H9 (cell line): ENCODE measurements at regions not wholly inside any gene's neighbourhood (a gene's known extent, or its start where the extent isn't known, plus 50 kb on each side); places are given as distances from the start of the nearest gene placed in this dataset.

Source experiments
- DNase-seq: peaks from one replicate; pipeline ENCODE4 v3.0.0-alpha.2; 2017
- H2AFZ ChIP-seq: one replicate; pipeline ENCODE4 v1.6.1; 2013; ENCODE audit warnings: mild to moderate bottlenecking, low read length, control low read depth, moderate library complexity
- H2AK5ac ChIP-seq: 2 replicates; pipeline ENCODE4 v1.6.1; 2013; ENCODE audit warnings: low read length, control low read depth, mixed read lengths; ENCODE audit not compliant: insufficient read length
- H2BK120ac ChIP-seq: one replicate; pipeline ENCODE4 v1.6.1; 2013; ENCODE audit warnings: low read depth, mild to moderate bottlenecking, low read length, control low read depth, inconsistent platforms; ENCODE audit not compliant: poor library complexity, severe bottlenecking
- H2BK12ac ChIP-seq: 2 replicates; pipeline ENCODE4 v1.6.1; 2013; ENCODE audit warnings: low read length, control low read depth, mixed read lengths, low read depth; ENCODE audit not compliant: insufficient read length
- H2BK15ac ChIP-seq: 2 replicates; pipeline ENCODE4 v1.6.1; 2013; ENCODE audit warnings: low read depth, low read length, control low read depth
- H2BK20ac ChIP-seq: one replicate; pipeline ENCODE4 v1.6.1; 2013; ENCODE audit warnings: low read depth, mild to moderate bottlenecking, low read length, control low read depth, inconsistent platforms; ENCODE audit not compliant: poor library complexity, severe bottlenecking
- H2BK5ac ChIP-seq: 2 replicates; pipeline ENCODE4 v1.6.1; 2013; ENCODE audit warnings: low read length, control low read depth, mixed read lengths; ENCODE audit not compliant: insufficient read length
- H3K14ac ChIP-seq: 2 replicates; pipeline ENCODE4 v1.6.1; 2013; ENCODE audit warnings: low read length, control low read depth; ENCODE audit not compliant: insufficient read depth
- H3K18ac ChIP-seq: 2 replicates; pipeline ENCODE4 v1.6.1; 2013; ENCODE audit warnings: low read depth, mild to moderate bottlenecking, mixed read lengths, low read length, control low read depth; ENCODE audit not compliant: insufficient read length
- H3K23ac ChIP-seq: 2 replicates; pipeline ENCODE4 v1.6.1; 2013; ENCODE audit warnings: low read length, control low read depth, mixed read lengths, low read depth; ENCODE audit not compliant: insufficient read length
- H3K23me2 ChIP-seq: 2 replicates; pipeline ENCODE4 v1.6.1; 2013; ENCODE audit warnings: low read depth, mild to moderate bottlenecking, mixed read lengths, low read length, control low read depth; ENCODE audit not compliant: insufficient read length, poor library complexity, severe bottlenecking
- H3K27ac ChIP-seq: 2 replicates; pipeline ENCODE4 v1.5.1; 2013; ENCODE audit warnings: low read length, control low read depth, mixed read lengths, low read depth; ENCODE audit not compliant: insufficient read length
- H3K27me3 ChIP-seq: 2 replicates; pipeline ENCODE4 v1.6.1; 2013; ENCODE audit warnings: low read length, control low read depth, inconsistent platforms; ENCODE audit not compliant: insufficient read depth
- H3K4ac ChIP-seq: 2 replicates; pipeline ENCODE4 v1.6.1; 2013; ENCODE audit warnings: low read depth, mild to moderate bottlenecking, control low read depth, inconsistent platforms, low read length, moderate library complexity
- H3K4me1 ChIP-seq: 2 replicates; pipeline ENCODE4 v1.6.1; 2013; ENCODE audit warnings: low read length, control low read depth, inconsistent platforms; ENCODE audit not compliant: insufficient read depth
- H3K4me2 ChIP-seq: 2 replicates; pipeline ENCODE4 v1.6.1; 2013; ENCODE audit warnings: low read length, control low read depth, mixed read lengths; ENCODE audit not compliant: insufficient read length, insufficient read depth
- H3K56ac ChIP-seq: 2 replicates; pipeline ENCODE4 v1.6.1; 2013; ENCODE audit warnings: low read depth, mild to moderate bottlenecking, mixed read lengths, low read length, control low read depth; ENCODE audit not compliant: insufficient read length
- H3K79me1 ChIP-seq: 2 replicates; pipeline ENCODE4 v1.6.1; 2013; ENCODE audit warnings: low read depth, mild to moderate bottlenecking, moderate library complexity, low read length, control low read depth, inconsistent platforms; ENCODE audit not compliant: insufficient read depth, poor library complexity, severe bottlenecking
- H3K79me2 ChIP-seq: 2 replicates; pipeline ENCODE4 v1.6.1; 2013; ENCODE audit warnings: low read length, control low read depth, inconsistent platforms; ENCODE audit not compliant: insufficient read depth
- H3K9ac ChIP-seq: 2 replicates; pipeline ENCODE4 v1.6.1; 2013; ENCODE audit warnings: low read length, control low read depth, mixed read lengths; ENCODE audit not compliant: insufficient read length; ENCODE audit errors: extremely low read depth
- H3K9me3 ChIP-seq: one replicate; pipeline ENCODE4 v1.6.1; 2013; ENCODE audit warnings: low read depth, low read length, inconsistent platforms; ENCODE audit not compliant: control insufficient read depth
- H3T11ph ChIP-seq: one replicate; pipeline ENCODE4 v1.6.1; 2013; ENCODE audit warnings: mild to moderate bottlenecking, low read length, control low read depth, inconsistent platforms
- H4K20me1 ChIP-seq: one replicate; pipeline ENCODE4 v1.6.1; 2013; ENCODE audit not compliant: control insufficient read depth, insufficient read length, insufficient read depth
- H4K5ac ChIP-seq: 2 replicates; pipeline ENCODE4 v1.6.1; 2013; ENCODE audit warnings: low read depth, mild to moderate bottlenecking, mixed read lengths, low read length, control low read depth; ENCODE audit not compliant: insufficient read length
- H4K8ac ChIP-seq: replicated peaks from 2 replicates; pipeline ENCODE4 v1.6.1; 2013; ENCODE audit warnings: low read length, control low read depth, mixed read lengths, low read depth; ENCODE audit not compliant: insufficient read length
- H4K91ac ChIP-seq: 2 replicates; pipeline ENCODE4 v1.6.1; 2013; ENCODE audit warnings: low read depth, mild to moderate bottlenecking, moderate library complexity, mixed read lengths, low read length, control low read depth; ENCODE audit not compliant: insufficient read length
- H3K27ac Mint-ChIP-seq, 3 experiments: 2 replicates in 2 of 3; 3 replicates in 1 of 3; pipeline ENCODE4 v1.8.0; 2020 to 2021; ENCODE audit warnings: mixed read lengths in 3 of 3, mild to moderate bottlenecking in 1 of 3, moderate library complexity in 1 of 3
- H3K27me3 Mint-ChIP-seq: 2 replicates; pipeline ENCODE4 v1.8.0; 2021; ENCODE audit warnings: low read depth, mild to moderate bottlenecking, moderate library complexity, mixed read lengths
- H3K36me3 Mint-ChIP-seq, 3 experiments: 2 replicates in 2 of 3; 3 replicates in 1 of 3; pipeline ENCODE4 v1.8.0; 2020 to 2021; ENCODE audit warnings: low read depth in 3 of 3, mixed read lengths in 3 of 3; ENCODE audit not compliant: insufficient read depth in 1 of 3
- H3K4me1 Mint-ChIP-seq, 2 experiments: 2 replicates each; pipeline ENCODE4 v1.8.0; 2020; ENCODE audit warnings: mixed read lengths in 2 of 2
- H3K4me3 Mint-ChIP-seq, 2 experiments: 2 replicates in 1 of 2; 3 replicates in 1 of 2; pipeline ENCODE4 v1.8.0; 2020 to 2021; ENCODE audit warnings: mild to moderate bottlenecking in 2 of 2, mixed read lengths in 2 of 2, moderate library complexity in 1 of 2
- H3K9me3 Mint-ChIP-seq, 2 experiments: 2 replicates in 1 of 2; 3 replicates in 1 of 2; pipeline ENCODE4 v1.8.0; 2020; ENCODE audit warnings: mild to moderate bottlenecking in 2 of 2, mixed read lengths in 2 of 2, moderate library complexity in 1 of 2
- WGBS: extraction: QIAGEN DNeasy Blood & Tissue Kit; methylation state at CpG from one replicate; pipeline ENCODE4 v1.1.7; 2013; ENCODE audit warnings: missing lambda C conversion rate, low lambda C conversion rate, mixed read lengths; ENCODE audit not compliant: insufficient read length; ENCODE audit errors: extremely low coverage; 5-methylcytosine and 5-hydroxymethylcytosine counted together
- TF ChIP-seq, protein P1 (sequence below): fragments of 200-600 bp; sonication (generic); conservative IDR thresholded peaks from 3 replicates; pipeline ENCODE4 v1.8.0; 2021; ENCODE audit warnings: antibody characterized with exemption, mild to moderate bottlenecking

DNA sequence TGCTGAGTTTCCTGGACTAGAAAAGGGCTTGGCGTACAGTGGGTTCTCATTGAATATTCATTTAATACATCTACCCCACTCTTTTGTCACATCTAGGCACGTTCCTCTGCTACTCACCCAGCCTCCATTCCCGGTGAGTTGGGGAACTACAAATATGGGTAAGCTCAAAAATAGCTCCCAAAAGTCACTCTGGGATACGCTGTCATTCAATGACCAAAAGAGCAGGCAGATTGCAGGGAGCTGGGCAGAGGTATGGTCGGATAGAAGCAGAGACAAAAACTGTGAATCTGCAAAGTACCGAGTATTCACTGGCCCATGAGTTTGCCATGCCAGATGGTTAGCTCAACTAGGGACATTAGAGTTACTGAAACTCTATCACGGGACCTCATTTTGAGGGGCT is 103.9 kb upstream of the SASH1 start:
- Histone ChIP-seq H2AK5ac (no peak overlapping the region), H3K14ac (no peak overlapping the region), H4K5ac (no peak overlapping the region), H3K79me1 (no peaks in the 10 kb centered on the region), H2BK120ac (no peak overlapping the region), H3K23me2 (no peaks in the 10 kb centered on the region), H2BK20ac (no peak overlapping the region), H3K56ac (no peak overlapping the region), H3K18ac (no peak overlapping the region), H3K27ac (no peak overlapping the region), H3K23ac (no peak overlapping the region), H3K79me2 (no peaks in the 10 kb centered on the region), H3T11ph (no peak overlapping the region), H2BK15ac (no peak overlapping the region; the same call in 1 of the 2 replicates), H3K4me2 (no peak overlapping the region), H3K4ac (no peak overlapping the region), H4K91ac (no peak overlapping the region), H3K4me1 (no peaks in the 10 kb centered on the region), H4K8ac (no peak overlapping the region), H4K20me1 (no peaks in the 10 kb centered on the region), H3K27me3 (no peaks in the 10 kb centered on the region), H3K9ac (no peak overlapping the region), H2AFZ (no peak overlapping the region), H3K9me3 (no peaks in the 10 kb centered on the region), H2BK5ac (no peak overlapping the region), H2BK12ac (no peak overlapping the region)
- H3K27me3 Mint-ChIP-seq = no peaks in the 10 kb centered on the region
- H3K4me3 Mint-ChIP-seq = no peak overlapping the region
- no peaks in the 10 kb centered on the region for H3K9me3 Mint-ChIP-seq
- H3K27ac Mint-ChIP-seq = no peak overlapping the region; a peak in 1 of 7 replicates
- peaks cover 10 to 13% of the 10 kb centered on the region in 2 experiments for H3K4me1 Mint-ChIP-seq
- no peaks in the 10 kb centered on the region for H3K36me3 Mint-ChIP-seq
- no peak for DNase-seq
- WGBS = no CpG with 5 or more reads among the region's 7 CpGs
- TF ChIP-seq, protein P1, sequence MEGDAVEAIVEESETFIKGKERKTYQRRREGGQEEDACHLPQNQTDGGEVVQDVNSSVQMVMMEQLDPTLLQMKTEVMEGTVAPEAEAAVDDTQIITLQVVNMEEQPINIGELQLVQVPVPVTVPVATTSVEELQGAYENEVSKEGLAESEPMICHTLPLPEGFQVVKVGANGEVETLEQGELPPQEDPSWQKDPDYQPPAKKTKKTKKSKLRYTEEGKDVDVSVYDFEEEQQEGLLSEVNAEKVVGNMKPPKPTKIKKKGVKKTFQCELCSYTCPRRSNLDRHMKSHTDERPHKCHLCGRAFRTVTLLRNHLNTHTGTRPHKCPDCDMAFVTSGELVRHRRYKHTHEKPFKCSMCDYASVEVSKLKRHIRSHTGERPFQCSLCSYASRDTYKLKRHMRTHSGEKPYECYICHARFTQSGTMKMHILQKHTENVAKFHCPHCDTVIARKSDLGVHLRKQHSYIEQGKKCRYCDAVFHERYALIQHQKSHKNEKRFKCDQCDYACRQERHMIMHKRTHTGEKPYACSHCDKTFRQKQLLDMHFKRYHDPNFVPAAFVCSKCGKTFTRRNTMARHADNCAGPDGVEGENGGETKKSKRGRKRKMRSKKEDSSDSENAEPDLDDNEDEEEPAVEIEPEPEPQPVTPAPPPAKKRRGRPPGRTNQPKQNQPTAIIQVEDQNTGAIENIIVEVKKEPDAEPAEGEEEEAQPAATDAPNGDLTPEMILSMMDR = no peak
